Mammary epithelial cell (primary cell): ENCODE measurements at regions not wholly inside any gene's neighbourhood (a gene's known extent, or its start where the extent isn't known, plus 50 kb on each side); places are given as distances from the start of the nearest gene placed in this dataset.

ENCODE experiments used
- CTCF ChIP-seq, 2 donors: IDR thresholded peaks in 1 of 2; conservative IDR thresholded peaks in 1 of 2; 2 replicates each; pipeline ENCODE4 v1.5.1; 2011 to 2012; ENCODE audit warnings: inconsistent platforms in 2 of 2, low read length in 2 of 2, mild to moderate bottlenecking in 2 of 2, control low read depth in 1 of 2, low read depth in 1 of 2; ENCODE audit not compliant: insufficient read depth in 1 of 2; ENCODE audit errors: extremely low read depth in 1 of 2
- EZH2 ChIP-seq: IDR thresholded peaks from 2 replicates; pipeline ENCODE4 v1.6.1; 2012; ENCODE audit warnings: low read length, inconsistent platforms, borderline replicate concordance

GRCh38 chr16:63539276-63539675 is 1503.0 kb upstream of the CDH8 start:
- TF ChIP-seq CTCF (conservative IDR thresholded peaks at IDR 0.05 in 1 of 2, IDR thresholded peaks at IDR 0.05 in 1 of 2; ENCODE audit: extremely low read depth in 1 of 2, insufficient read depth in 1 of 2, low read depth in 1 of 2, low read length in 2 of 2) (no peak), EZH2 (no peak)
